ENCODE measurements at regions not wholly inside any gene's neighbourhood (a gene's known extent, or its start where the extent isn't known, plus 50 kb on each side); places are given as distances from the start of the nearest gene placed in this dataset.

GRCh38 chr2:215638687-215639086 lies 202.8 kb upstream of the FN1 start:
- TF ChIP-seq EZH2 (IDR thresholded peaks at IDR 0.05) (no peak), POLR2AphosphoS5 (IDR thresholded peaks at IDR 0.05; ENCODE audit: borderline replicate concordance, low read depth, low read length) (no peak)
